H9 (cell line): ENCODE measurements at regions not wholly inside any gene's neighbourhood (a gene's known extent, or its start where the extent isn't known, plus 50 kb on each side); places are given as distances from the start of the nearest gene placed in this dataset.

Source experiments
- DNase-seq: peaks from one replicate; pipeline ENCODE4 v3.0.0-alpha.2; 2017
- H2AFZ ChIP-seq: one replicate; pipeline ENCODE4 v1.6.1; 2013; ENCODE audit warnings: mild to moderate bottlenecking, low read length, control low read depth, moderate library complexity
- H2AK5ac ChIP-seq: 2 replicates; pipeline ENCODE4 v1.6.1; 2013; ENCODE audit warnings: low read length, control low read depth, mixed read lengths; ENCODE audit not compliant: insufficient read length
- H2BK120ac ChIP-seq: one replicate; pipeline ENCODE4 v1.6.1; 2013; ENCODE audit warnings: low read depth, mild to moderate bottlenecking, low read length, control low read depth, inconsistent platforms; ENCODE audit not compliant: poor library complexity, severe bottlenecking
- H2BK12ac ChIP-seq: 2 replicates; pipeline ENCODE4 v1.6.1; 2013; ENCODE audit warnings: low read length, control low read depth, mixed read lengths, low read depth; ENCODE audit not compliant: insufficient read length
- H2BK15ac ChIP-seq: 2 replicates; pipeline ENCODE4 v1.6.1; 2013; ENCODE audit warnings: low read depth, low read length, control low read depth
- H2BK20ac ChIP-seq: one replicate; pipeline ENCODE4 v1.6.1; 2013; ENCODE audit warnings: low read depth, mild to moderate bottlenecking, low read length, control low read depth, inconsistent platforms; ENCODE audit not compliant: poor library complexity, severe bottlenecking
- H2BK5ac ChIP-seq: 2 replicates; pipeline ENCODE4 v1.6.1; 2013; ENCODE audit warnings: low read length, control low read depth, mixed read lengths; ENCODE audit not compliant: insufficient read length
- H3K14ac ChIP-seq: 2 replicates; pipeline ENCODE4 v1.6.1; 2013; ENCODE audit warnings: low read length, control low read depth; ENCODE audit not compliant: insufficient read depth
- H3K18ac ChIP-seq: 2 replicates; pipeline ENCODE4 v1.6.1; 2013; ENCODE audit warnings: low read depth, mild to moderate bottlenecking, mixed read lengths, low read length, control low read depth; ENCODE audit not compliant: insufficient read length
- H3K23ac ChIP-seq: 2 replicates; pipeline ENCODE4 v1.6.1; 2013; ENCODE audit warnings: low read length, control low read depth, mixed read lengths, low read depth; ENCODE audit not compliant: insufficient read length
- H3K23me2 ChIP-seq: 2 replicates; pipeline ENCODE4 v1.6.1; 2013; ENCODE audit warnings: low read depth, mild to moderate bottlenecking, mixed read lengths, low read length, control low read depth; ENCODE audit not compliant: insufficient read length, poor library complexity, severe bottlenecking
- H3K27ac ChIP-seq: 2 replicates; pipeline ENCODE4 v1.5.1; 2013; ENCODE audit warnings: low read length, control low read depth, mixed read lengths, low read depth; ENCODE audit not compliant: insufficient read length
- H3K27me3 ChIP-seq: 2 replicates; pipeline ENCODE4 v1.6.1; 2013; ENCODE audit warnings: low read length, control low read depth, inconsistent platforms; ENCODE audit not compliant: insufficient read depth
- H3K4ac ChIP-seq: 2 replicates; pipeline ENCODE4 v1.6.1; 2013; ENCODE audit warnings: low read depth, mild to moderate bottlenecking, control low read depth, inconsistent platforms, low read length, moderate library complexity
- H3K4me1 ChIP-seq: 2 replicates; pipeline ENCODE4 v1.6.1; 2013; ENCODE audit warnings: low read length, control low read depth, inconsistent platforms; ENCODE audit not compliant: insufficient read depth
- H3K4me2 ChIP-seq: 2 replicates; pipeline ENCODE4 v1.6.1; 2013; ENCODE audit warnings: low read length, control low read depth, mixed read lengths; ENCODE audit not compliant: insufficient read length, insufficient read depth
- H3K56ac ChIP-seq: 2 replicates; pipeline ENCODE4 v1.6.1; 2013; ENCODE audit warnings: low read depth, mild to moderate bottlenecking, mixed read lengths, low read length, control low read depth; ENCODE audit not compliant: insufficient read length
- H3K79me1 ChIP-seq: 2 replicates; pipeline ENCODE4 v1.6.1; 2013; ENCODE audit warnings: low read depth, mild to moderate bottlenecking, moderate library complexity, low read length, control low read depth, inconsistent platforms; ENCODE audit not compliant: insufficient read depth, poor library complexity, severe bottlenecking
- H3K79me2 ChIP-seq: 2 replicates; pipeline ENCODE4 v1.6.1; 2013; ENCODE audit warnings: low read length, control low read depth, inconsistent platforms; ENCODE audit not compliant: insufficient read depth
- H3K9ac ChIP-seq: 2 replicates; pipeline ENCODE4 v1.6.1; 2013; ENCODE audit warnings: low read length, control low read depth, mixed read lengths; ENCODE audit not compliant: insufficient read length; ENCODE audit errors: extremely low read depth
- H3K9me3 ChIP-seq: one replicate; pipeline ENCODE4 v1.6.1; 2013; ENCODE audit warnings: low read depth, low read length, inconsistent platforms; ENCODE audit not compliant: control insufficient read depth
- H3T11ph ChIP-seq: one replicate; pipeline ENCODE4 v1.6.1; 2013; ENCODE audit warnings: mild to moderate bottlenecking, low read length, control low read depth, inconsistent platforms
- H4K20me1 ChIP-seq: one replicate; pipeline ENCODE4 v1.6.1; 2013; ENCODE audit not compliant: control insufficient read depth, insufficient read length, insufficient read depth
- H4K5ac ChIP-seq: 2 replicates; pipeline ENCODE4 v1.6.1; 2013; ENCODE audit warnings: low read depth, mild to moderate bottlenecking, mixed read lengths, low read length, control low read depth; ENCODE audit not compliant: insufficient read length
- H4K8ac ChIP-seq: replicated peaks from 2 replicates; pipeline ENCODE4 v1.6.1; 2013; ENCODE audit warnings: low read length, control low read depth, mixed read lengths, low read depth; ENCODE audit not compliant: insufficient read length
- H4K91ac ChIP-seq: 2 replicates; pipeline ENCODE4 v1.6.1; 2013; ENCODE audit warnings: low read depth, mild to moderate bottlenecking, moderate library complexity, mixed read lengths, low read length, control low read depth; ENCODE audit not compliant: insufficient read length
- H3K27ac Mint-ChIP-seq, 3 experiments: 2 replicates in 2 of 3; 3 replicates in 1 of 3; pipeline ENCODE4 v1.8.0; 2020 to 2021; ENCODE audit warnings: mixed read lengths in 3 of 3, mild to moderate bottlenecking in 1 of 3, moderate library complexity in 1 of 3
- H3K27me3 Mint-ChIP-seq: 2 replicates; pipeline ENCODE4 v1.8.0; 2021; ENCODE audit warnings: low read depth, mild to moderate bottlenecking, moderate library complexity, mixed read lengths
- H3K36me3 Mint-ChIP-seq, 3 experiments: 2 replicates in 2 of 3; 3 replicates in 1 of 3; pipeline ENCODE4 v1.8.0; 2020 to 2021; ENCODE audit warnings: low read depth in 3 of 3, mixed read lengths in 3 of 3; ENCODE audit not compliant: insufficient read depth in 1 of 3
- H3K4me1 Mint-ChIP-seq, 2 experiments: 2 replicates each; pipeline ENCODE4 v1.8.0; 2020; ENCODE audit warnings: mixed read lengths in 2 of 2
- H3K4me3 Mint-ChIP-seq, 2 experiments: 2 replicates in 1 of 2; 3 replicates in 1 of 2; pipeline ENCODE4 v1.8.0; 2020 to 2021; ENCODE audit warnings: mild to moderate bottlenecking in 2 of 2, mixed read lengths in 2 of 2, moderate library complexity in 1 of 2
- H3K9me3 Mint-ChIP-seq, 2 experiments: 2 replicates in 1 of 2; 3 replicates in 1 of 2; pipeline ENCODE4 v1.8.0; 2020; ENCODE audit warnings: mild to moderate bottlenecking in 2 of 2, mixed read lengths in 2 of 2, moderate library complexity in 1 of 2
- CTCF ChIP-seq: fragments of 200-600 bp; sonication (generic); conservative IDR thresholded peaks from 3 replicates; pipeline ENCODE4 v1.8.0; 2021; ENCODE audit warnings: antibody characterized with exemption, mild to moderate bottlenecking
- WGBS: extraction: QIAGEN DNeasy Blood & Tissue Kit; methylation state at CpG from one replicate; pipeline ENCODE4 v1.1.7; 2013; ENCODE audit warnings: missing lambda C conversion rate, low lambda C conversion rate, mixed read lengths; ENCODE audit not compliant: insufficient read length; ENCODE audit errors: extremely low coverage; 5-methylcytosine and 5-hydroxymethylcytosine counted together

- Histone ChIP-seq H3K14ac (no peak overlapping the region), H3K4ac (no peak overlapping the region), H3K79me2 (no peaks in the 10 kb centered on the region), H3K79me1 (no peaks in the 10 kb centered on the region), H2AFZ (no peak overlapping the region), H2BK120ac (no peak overlapping the region), H4K8ac (no peak overlapping the region), H3K27ac (no peak overlapping the region), H3T11ph (no peak overlapping the region), H4K91ac (no peak overlapping the region), H2AK5ac (no peak overlapping the region), H4K20me1 (no peaks in the 10 kb centered on the region), H3K23me2 (no peaks in the 10 kb centered on the region), H3K18ac (no peak overlapping the region), H3K4me1 (no peaks in the 10 kb centered on the region; the same call in 1 of the 2 replicates), H2BK12ac (no peak overlapping the region), H3K9ac (no peak overlapping the region), H2BK5ac (no peak overlapping the region), H4K5ac (no peak overlapping the region), H2BK20ac (no peak overlapping the region), H3K23ac (no peak overlapping the region), H3K9me3 (no peaks in the 10 kb centered on the region), H3K56ac (no peak overlapping the region), H2BK15ac (no peak overlapping the region), H3K27me3 (no peaks in the 10 kb centered on the region), H3K4me2 (no peak overlapping the region)
- Mint-ChIP-seq H3K27ac (no peak overlapping the region), H3K4me3 (no peak overlapping the region), H3K4me1 (peaks cover 19 to 33% of the 10 kb centered on the region in 2 experiments), H3K9me3 (peaks cover 14 to 20% of the 10 kb centered on the region in 2 experiments; a peak in 4 of 5 replicates), H3K27me3 (peaks cover 1% of the 10 kb centered on the region; the same call in 1 of the 2 replicates), H3K36me3 (peaks cover 11 to 20% (median 11%) of the 10 kb centered on the region in 3 experiments; a peak in 6 of 7 replicates)
- DNase-seq = no peak
- no CpG with 5 or more reads among the region's 1 CpG for WGBS
- no peak for TF ChIP-seq CTCF
Measured at GRCh38 chr14:87257421-87257820, 735.6 kb downstream of the GALC start.
